GM12864 (cell line): ENCODE measurements at regions not wholly inside any gene's neighbourhood (a gene's known extent, or its start where the extent isn't known, plus 50 kb on each side); places are given as distances from the start of the nearest gene placed in this dataset.

ENCODE experiments used
- DNase-seq: peaks from one replicate; pipeline ENCODE4 v3.0.0-alpha.2; 2011; ENCODE audit warnings: low read depth
- H3K4me3 ChIP-seq: 2 replicates; pipeline ENCODE4 v1.5.1; 2011; ENCODE audit warnings: mild to moderate bottlenecking, low read depth, low read length, control low read depth
- CTCF ChIP-seq: IDR thresholded peaks from 2 replicates; pipeline ENCODE4 v1.5.1; 2011; ENCODE audit warnings: low read depth, mild to moderate bottlenecking, moderate library complexity, low read length, control low read depth, inconsistent platforms; ENCODE audit errors: missing control alignments

- no peak for TF ChIP-seq CTCF
- no peak for DNase-seq
- H3K4me3 ChIP-seq = no peak overlapping the region
These were observed 154.6 kb downstream of the FMR1NB start for GRCh38 chrX:148135738-148136137.

DNA sequence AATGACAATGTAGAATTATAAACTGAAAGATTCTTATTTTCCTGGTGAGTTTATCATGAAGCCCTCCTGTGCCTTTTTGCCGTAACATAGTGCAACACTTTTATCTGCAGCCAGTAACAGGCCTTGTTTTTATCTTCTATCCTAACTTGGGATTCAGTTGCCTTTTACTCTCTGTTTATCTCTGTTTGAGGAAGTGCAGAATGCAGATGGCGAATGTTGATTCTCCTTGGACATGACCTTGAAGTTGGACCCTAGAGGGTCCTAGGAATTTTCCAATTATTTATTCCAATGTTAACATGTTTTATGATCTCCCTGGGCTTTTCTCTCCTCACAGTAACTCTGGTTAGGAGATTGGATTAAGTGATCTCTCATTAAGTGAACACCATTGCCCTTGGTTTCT lies 165.0 kb downstream of the FMR1NB start:
- DNase-seq = no peak
- no peak overlapping the region for H3K4me3 ChIP-seq
- TF ChIP-seq CTCF = no peak

DNA sequence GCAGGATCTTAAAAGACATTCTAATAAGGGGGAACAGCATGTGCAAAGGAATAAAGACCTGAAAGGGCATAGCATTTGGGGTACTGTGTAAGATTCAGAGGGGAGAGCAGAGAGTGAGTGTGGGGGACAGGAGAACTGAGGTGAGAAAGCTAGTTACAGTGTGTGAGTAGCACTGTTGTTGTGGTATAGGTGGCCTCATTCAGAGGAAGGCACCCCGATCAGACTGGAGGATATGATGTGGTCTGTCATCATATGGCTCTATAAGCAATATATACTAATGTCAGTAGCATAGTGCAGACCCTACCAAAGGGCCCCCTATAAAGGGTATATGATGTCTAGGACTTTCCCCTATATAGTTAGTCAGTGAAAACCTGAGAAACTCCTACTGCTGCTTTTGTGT lies 175.8 kb downstream of the FMR1NB start:
- DNase-seq = no peak
- no peak overlapping the region for H3K4me3 ChIP-seq
- no peak for TF ChIP-seq CTCF

DNA sequence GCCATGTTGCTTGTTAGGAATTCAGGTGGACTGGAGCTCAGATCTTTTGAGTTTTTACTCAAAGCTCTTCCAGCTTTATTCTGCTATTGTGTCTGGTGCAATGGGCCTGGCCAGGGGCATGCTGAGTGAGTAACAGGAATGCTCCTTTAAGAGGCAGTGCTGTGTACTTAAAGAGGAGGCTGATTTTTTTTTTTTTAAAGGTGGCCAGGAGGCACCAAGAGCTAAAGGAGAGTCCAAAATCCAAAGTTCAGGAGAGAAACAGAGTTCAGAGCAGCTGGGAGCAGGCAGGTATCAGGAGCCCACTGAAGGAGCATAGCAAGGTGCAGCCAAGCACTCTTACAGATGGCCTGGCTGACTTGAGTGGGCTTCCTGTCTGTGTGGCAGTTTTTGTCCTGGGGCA lies 178.7 kb downstream of the FMR1NB start:
- no peak for TF ChIP-seq CTCF
- no peak overlapping the region for H3K4me3 ChIP-seq

GRCh38 chrX:148161701-148162100 lies 180.6 kb downstream of the FMR1NB start:
- no peak for DNase-seq
- H3K4me3 ChIP-seq = no peak overlapping the region
- TF ChIP-seq CTCF = no peak

More for the DNA sequence above, 178.7 kb downstream of the FMR1NB start:
- DNase-seq = no peak

DNA sequence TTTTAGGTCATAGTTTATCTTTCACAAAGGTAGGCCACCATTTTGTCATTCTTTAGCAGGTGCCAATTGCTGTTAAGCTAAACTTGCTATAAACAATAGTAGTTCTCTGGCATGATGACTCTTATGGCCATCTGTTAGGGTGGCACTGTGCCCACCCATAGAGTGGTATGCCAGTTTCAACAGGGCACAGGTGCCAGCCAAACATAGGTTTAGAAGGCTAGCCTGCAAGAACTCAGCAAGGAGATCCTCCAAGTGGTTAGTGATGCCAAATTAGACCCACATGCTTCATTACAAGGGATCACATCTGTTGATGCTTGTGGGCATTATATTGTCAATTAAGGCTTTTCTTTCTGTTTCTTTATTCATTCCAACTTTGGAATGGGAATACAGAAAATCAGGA lies 204.5 kb downstream of the FMR1NB start:
- DNase-seq = no peak
- TF ChIP-seq CTCF = no peak
- no peak overlapping the region for H3K4me3 ChIP-seq

DNA sequence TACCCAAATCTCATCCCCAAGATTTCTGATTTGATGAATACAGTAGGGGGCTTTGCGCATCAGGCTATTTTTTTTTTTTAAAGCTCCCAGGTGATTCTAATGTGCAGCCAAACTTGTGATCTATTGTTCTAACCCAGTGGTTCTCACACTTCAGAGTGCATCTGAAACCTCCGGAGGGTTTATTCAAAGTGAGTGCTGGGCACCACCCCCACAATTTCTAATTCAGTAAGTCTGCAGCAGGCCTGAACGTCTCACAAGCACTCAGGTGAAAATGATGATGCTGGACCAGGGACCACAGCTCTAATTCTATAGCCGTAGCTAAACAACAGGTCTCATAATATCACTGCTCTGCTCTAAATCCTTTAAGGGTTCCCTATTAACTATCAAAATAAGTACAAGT lies 211.4 kb downstream of the FMR1NB start:
- H3K4me3 ChIP-seq = no peak overlapping the region
- DNase-seq = no peak
- TF ChIP-seq CTCF = no peak
